H1 (cell line): ENCODE measurements at regions not wholly inside any gene's neighbourhood (a gene's known extent, or its start where the extent isn't known, plus 50 kb on each side); places are given as distances from the start of the nearest gene placed in this dataset.

ENCODE experiments used
- CTCF ChIP-seq, 3 experiments: IDR thresholded peaks; 1 replicate in 2 of 3; 2 replicates in 1 of 3; pipeline versions ENCODE4 v1.5.1 to v1.6.1; 2011; ENCODE audit warnings: low read length in 3 of 3, mild to moderate bottlenecking in 3 of 3, inconsistent platforms in 2 of 3, low read depth in 1 of 3, moderate library complexity in 1 of 3; ENCODE audit not compliant: insufficient read depth in 1 of 3; ENCODE audit errors: control extremely low read depth in 1 of 3
- TAF7 ChIP-seq: optimal IDR thresholded peaks from 2 replicates; pipeline ENCODE3; 2011; ENCODE audit warnings: low read depth, mild to moderate bottlenecking, inconsistent platforms, low read length, moderate library complexity, borderline replicate concordance

- TF ChIP-seq CTCF (IDR thresholded peaks at IDR 0.05; ENCODE audit: control extremely low read depth in 1 of 3, insufficient read depth in 1 of 3, low read depth in 1 of 3, low read length in 3 of 3) (no peak), TAF7 (no peak)
Observed at GRCh38 chr6:6723361-6723760, 134.8 kb downstream of the LY86 start (continued).
